Mesendoderm (in vitro differentiated cells): ENCODE measurements at regions not wholly inside any gene's neighbourhood (a gene's known extent, or its start where the extent isn't known, plus 50 kb on each side); places are given as distances from the start of the nearest gene placed in this dataset.

Experiments
- DNase-seq: peaks from one replicate; pipeline ENCODE4 v3.0.0; 2013
- H2AK5ac ChIP-seq: 2 replicates; pipeline ENCODE4 v1.6.1; 2013; ENCODE audit warnings: low read length, inconsistent platforms
- H2BK120ac ChIP-seq: 2 replicates; pipeline ENCODE4 v1.6.1; 2013; ENCODE audit warnings: low read depth, mild to moderate bottlenecking, low read length, moderate library complexity, mixed read lengths
- H2BK15ac ChIP-seq: replicated peaks from 2 replicates; pipeline ENCODE4 v1.6.1; 2013; ENCODE audit warnings: low read depth, mild to moderate bottlenecking, moderate library complexity
- H2BK5ac ChIP-seq: 2 replicates; pipeline ENCODE4 v1.6.1; 2013; ENCODE audit warnings: low read length, inconsistent platforms
- H3K18ac ChIP-seq: 2 replicates; pipeline ENCODE4 v1.6.1; 2013; ENCODE audit warnings: mild to moderate bottlenecking, low read length, mixed read lengths
- H3K23ac ChIP-seq: one replicate; pipeline ENCODE4 v1.6.1; 2013; ENCODE audit warnings: low read length
- H3K27ac ChIP-seq: 2 replicates; pipeline ENCODE4 v1.5.1; 2013; ENCODE audit warnings: low read depth, mild to moderate bottlenecking, inconsistent platforms, low read length, moderate library complexity
- H3K27me3 ChIP-seq: 2 replicates; pipeline ENCODE4 v1.6.1; 2013; ENCODE audit warnings: low read length, control low read depth, mild to moderate bottlenecking, inconsistent platforms; ENCODE audit not compliant: insufficient read depth, poor library complexity
- H3K36me3 ChIP-seq: 2 replicates; pipeline ENCODE4 v1.6.1; 2013; ENCODE audit warnings: low read length, inconsistent platforms; ENCODE audit not compliant: control insufficient read depth, insufficient read depth
- H3K4ac ChIP-seq: one replicate; pipeline ENCODE4 v1.6.1; 2013; ENCODE audit warnings: low read depth, mild to moderate bottlenecking, low read length, moderate library complexity
- H3K4me1 ChIP-seq: 2 replicates; pipeline ENCODE4 v1.6.1; 2013; ENCODE audit warnings: low read depth, low read length, inconsistent platforms; ENCODE audit not compliant: control insufficient read depth
- H3K4me2 ChIP-seq: 2 replicates; pipeline ENCODE4 v1.6.1; 2013; ENCODE audit warnings: low read length
- H3K4me3 ChIP-seq: 2 replicates; pipeline ENCODE4 v1.5.1; 2013; ENCODE audit warnings: mild to moderate bottlenecking, low read length
- H3K56ac ChIP-seq: one replicate; pipeline ENCODE4 v1.6.1; 2013; ENCODE audit warnings: low read length
- H3K79me1 ChIP-seq: 2 replicates; pipeline ENCODE4 v1.6.1; 2013; ENCODE audit warnings: low read length, inconsistent platforms
- H3K79me2 ChIP-seq: 2 replicates; pipeline ENCODE4 v1.6.1; 2013; ENCODE audit warnings: mild to moderate bottlenecking, low read length; ENCODE audit not compliant: control insufficient read depth, insufficient read depth
- H3K9ac ChIP-seq: 2 replicates; pipeline ENCODE4 v1.6.1; 2013; ENCODE audit warnings: low read length, inconsistent platforms
- H4K5ac ChIP-seq: one replicate; pipeline ENCODE4 v1.6.1; 2013; ENCODE audit warnings: low read length
- H4K8ac ChIP-seq: one replicate; pipeline ENCODE4 v1.6.1; 2013; ENCODE audit warnings: low read depth, mild to moderate bottlenecking, control low read depth, low read length, moderate library complexity
- WGBS: extraction: QIAGEN DNeasy Blood & Tissue Kit; methylation state at CpG from one replicate; pipeline ENCODE4 v1.1.7; 2013; ENCODE audit warnings: low lambda C conversion rate, missing lambda C conversion rate; ENCODE audit not compliant: insufficient coverage; ENCODE audit errors: extremely low coverage; 5-methylcytosine and 5-hydroxymethylcytosine counted together

- Histone ChIP-seq H3K36me3 (no peaks in the 10 kb centered on the region), H3K79me2 (no peaks in the 10 kb centered on the region), H3K56ac (no peak overlapping the region), H3K27ac (no peak overlapping the region), H3K18ac (no peak overlapping the region), H3K4me3 (no peak overlapping the region), H3K9ac (no peak overlapping the region), H2BK120ac (no peak overlapping the region), H4K5ac (no peak overlapping the region), H2AK5ac (no peak overlapping the region), H3K27me3 (no peaks in the 10 kb centered on the region), H2BK5ac (no peak overlapping the region), H3K79me1 (no peaks in the 10 kb centered on the region), H4K8ac (no peak overlapping the region), H3K23ac (no peak overlapping the region), H3K4me1 (no peaks in the 10 kb centered on the region), H3K4me2 (no peak overlapping the region), H2BK15ac (no peak overlapping the region), H3K4ac (no peak overlapping the region)
- DNase-seq: no peak
- WGBS: no CpG with 5 or more reads among the region's 2 CpGs
Observed at GRCh38 chr13:36571444-36571843, 102.4 kb upstream of the SERTM1 start.

GRCh38 chr13:36582977-36583376, 90.8 kb upstream of the SERTM1 start:
- no peak overlapping the region for H2AK5ac ChIP-seq
- no peak overlapping the region for H4K5ac ChIP-seq
- no peak overlapping the region for H3K9ac ChIP-seq
- no peak overlapping the region for H2BK5ac ChIP-seq
- no peak overlapping the region for H3K56ac ChIP-seq
- H4K8ac ChIP-seq: no peak overlapping the region
- no peak overlapping the region for H3K27ac ChIP-seq
- no peak for DNase-seq
- H3K27me3 ChIP-seq: no peaks in the 10 kb centered on the region
- H3K18ac ChIP-seq: no peak overlapping the region
- no peak overlapping the region for H3K23ac ChIP-seq
- H2BK120ac ChIP-seq: no peak overlapping the region
- no peaks in the 10 kb centered on the region for H3K36me3 ChIP-seq
- H3K4ac ChIP-seq: no peak overlapping the region
- no peaks in the 10 kb centered on the region for H3K4me1 ChIP-seq
- H2BK15ac ChIP-seq: no peak overlapping the region
- H3K4me3 ChIP-seq: no peak overlapping the region
- H3K4me2 ChIP-seq: no peak overlapping the region
- H3K79me1 ChIP-seq: no peaks in the 10 kb centered on the region
- no peaks in the 10 kb centered on the region for H3K79me2 ChIP-seq

GRCh38 chr13:36599641-36600040, 74.2 kb upstream of the SERTM1 start:
- H3K56ac ChIP-seq: no peak overlapping the region
- H2BK120ac ChIP-seq: no peak overlapping the region
- H3K4ac ChIP-seq: no peak overlapping the region
- H2BK5ac ChIP-seq: no peak overlapping the region
- H4K5ac ChIP-seq: no peak overlapping the region
- no peak overlapping the region for H2AK5ac ChIP-seq
- no peak for DNase-seq
- no peak overlapping the region for H3K18ac ChIP-seq
- no peak overlapping the region for H3K4me3 ChIP-seq
- no peak overlapping the region for H2BK15ac ChIP-seq
- no peaks in the 10 kb centered on the region for H3K27me3 ChIP-seq
- no peaks in the 10 kb centered on the region for H3K4me1 ChIP-seq
- H3K79me1 ChIP-seq: no peaks in the 10 kb centered on the region
- no CpG with 5 or more reads among the region's 3 CpGs for WGBS
- no peak overlapping the region for H3K9ac ChIP-seq
- no peak overlapping the region for H3K27ac ChIP-seq
- no peak overlapping the region for H3K4me2 ChIP-seq
- H3K36me3 ChIP-seq: no peaks in the 10 kb centered on the region
- H3K23ac ChIP-seq: no peak overlapping the region
- no peak overlapping the region for H4K8ac ChIP-seq
- no peaks in the 10 kb centered on the region for H3K79me2 ChIP-seq

GRCh38 chr13:36601186-36601585, 72.6 kb upstream of the SERTM1 start:
- Histone ChIP-seq H3K4ac (no peak overlapping the region), H3K27me3 (no peaks in the 10 kb centered on the region), H3K18ac (no peak overlapping the region), H3K27ac (no peak overlapping the region), H3K4me3 (no peak overlapping the region), H3K9ac (no peak overlapping the region), H3K56ac (no peak overlapping the region), H2AK5ac (no peak overlapping the region), H3K79me2 (no peaks in the 10 kb centered on the region), H3K4me1 (no peaks in the 10 kb centered on the region), H2BK15ac (no peak overlapping the region), H2BK5ac (no peak overlapping the region), H3K23ac (no peak overlapping the region), H3K4me2 (no peak overlapping the region), H2BK120ac (no peak overlapping the region), H4K8ac (no peak overlapping the region), H4K5ac (no peak overlapping the region), H3K36me3 (no peaks in the 10 kb centered on the region), H3K79me1 (no peaks in the 10 kb centered on the region)
- WGBS: no CpG with 5 or more reads among the region's 2 CpGs
- DNase-seq: no peak

- H2BK15ac ChIP-seq: no peak overlapping the region
- no peak overlapping the region for H3K4me3 ChIP-seq
- H2BK5ac ChIP-seq: no peak overlapping the region
- H3K36me3 ChIP-seq: no peaks in the 10 kb centered on the region
- H2AK5ac ChIP-seq: no peak overlapping the region
- no peak overlapping the region for H3K27ac ChIP-seq
- no peak overlapping the region for H3K9ac ChIP-seq
- no peaks in the 10 kb centered on the region for H3K4me1 ChIP-seq
- no peak overlapping the region for H3K4me2 ChIP-seq
- H3K56ac ChIP-seq: no peak overlapping the region
- H4K8ac ChIP-seq: no peak overlapping the region
- H4K5ac ChIP-seq: no peak overlapping the region
- H3K79me2 ChIP-seq: no peaks in the 10 kb centered on the region
- H2BK120ac ChIP-seq: no peak overlapping the region
- no CpG with 5 or more reads among the region's 2 CpGs for WGBS
- H3K79me1 ChIP-seq: no peaks in the 10 kb centered on the region
- H3K4ac ChIP-seq: no peak overlapping the region
- DNase-seq: no peak
- H3K23ac ChIP-seq: no peak overlapping the region
- no peaks in the 10 kb centered on the region for H3K27me3 ChIP-seq
- no peak overlapping the region for H3K18ac ChIP-seq
Observed at GRCh38 chr13:36606060-36606459, 67.8 kb upstream of the SERTM1 start.

GRCh38 chr13:36608474-36608873, 65.3 kb upstream of the SERTM1 start:
- no CpG with 5 or more reads among the region's 4 CpGs for WGBS
- no peak overlapping the region for H3K4me3 ChIP-seq
- no peaks in the 10 kb centered on the region for H3K27me3 ChIP-seq
- H4K8ac ChIP-seq: no peak overlapping the region
- no peak overlapping the region for H3K27ac ChIP-seq
- no peak overlapping the region for H2BK15ac ChIP-seq
- no peaks in the 10 kb centered on the region for H3K36me3 ChIP-seq
- H2AK5ac ChIP-seq: no peak overlapping the region
- no peak overlapping the region for H2BK5ac ChIP-seq
- no peaks in the 10 kb centered on the region for H3K4me1 ChIP-seq
- H3K9ac ChIP-seq: no peak overlapping the region
- DNase-seq: no peak
- no peaks in the 10 kb centered on the region for H3K79me1 ChIP-seq
- H3K4ac ChIP-seq: no peak overlapping the region
- no peak overlapping the region for H3K4me2 ChIP-seq
- H3K56ac ChIP-seq: no peak overlapping the region
- H4K5ac ChIP-seq: no peak overlapping the region
- no peak overlapping the region for H2BK120ac ChIP-seq
- H3K18ac ChIP-seq: no peak overlapping the region
- H3K79me2 ChIP-seq: no peaks in the 10 kb centered on the region
- no peak overlapping the region for H3K23ac ChIP-seq
